Germinal center (tissue), 1 donor: ENCODE measurements at regions not wholly inside any gene's neighbourhood (a gene's known extent, or its start where the extent isn't known, plus 50 kb on each side); places are given as distances from the start of the nearest gene placed in this dataset.
"Not testable (repeated sequence)": the region's sequence is repeated elsewhere in the genome, so short reads cannot be mapped to it uniquely, and the experiment has no call there.

Experiments
- DNase-seq: peaks from one replicate; pipeline ENCODE4 v3.0.0; 2012; ENCODE audit warnings: mixed read lengths, low spot score

DNA sequence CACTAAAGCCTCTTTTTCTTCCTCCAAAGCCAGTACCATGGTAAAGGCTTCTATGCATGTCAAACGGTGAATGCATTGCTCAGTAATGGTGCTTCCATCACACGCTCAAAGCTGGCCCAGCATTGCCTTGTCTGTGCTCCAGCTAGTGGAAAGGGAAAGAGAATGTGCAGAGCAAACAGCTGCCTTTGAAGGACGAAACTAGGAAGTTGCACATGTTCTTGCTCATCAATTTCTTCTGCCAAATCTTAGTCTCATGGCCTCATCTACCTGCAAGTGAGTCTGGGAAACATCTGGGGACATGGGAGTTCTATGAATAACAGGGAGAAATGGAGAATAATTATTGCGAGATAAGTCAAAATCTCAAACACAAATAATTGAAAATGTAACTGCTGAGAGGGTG lies 216.5 kb upstream of the SSTR4 start:
- DNase-seq, result no peak

DNA sequence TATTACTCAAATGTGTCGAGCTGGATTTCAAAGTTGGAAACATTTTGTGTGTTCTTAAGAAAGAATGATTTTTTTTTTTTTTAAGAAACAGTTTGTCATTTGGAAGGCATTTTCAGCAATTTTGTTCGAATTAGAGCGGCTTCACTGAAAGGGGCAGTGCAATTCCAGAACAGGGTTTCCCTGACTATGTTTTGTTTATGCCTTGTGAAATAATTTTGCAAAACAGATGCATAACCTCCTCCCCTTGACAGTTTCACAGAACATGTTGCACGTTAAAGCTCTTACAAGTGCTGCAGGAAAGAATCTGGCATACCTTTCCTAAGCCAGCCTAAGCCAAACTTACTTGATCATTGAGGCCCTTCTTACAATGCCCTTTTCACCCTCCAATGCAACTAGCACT lies 216.0 kb upstream of the SSTR4 start:
- DNase-seq, result no peak

DNA sequence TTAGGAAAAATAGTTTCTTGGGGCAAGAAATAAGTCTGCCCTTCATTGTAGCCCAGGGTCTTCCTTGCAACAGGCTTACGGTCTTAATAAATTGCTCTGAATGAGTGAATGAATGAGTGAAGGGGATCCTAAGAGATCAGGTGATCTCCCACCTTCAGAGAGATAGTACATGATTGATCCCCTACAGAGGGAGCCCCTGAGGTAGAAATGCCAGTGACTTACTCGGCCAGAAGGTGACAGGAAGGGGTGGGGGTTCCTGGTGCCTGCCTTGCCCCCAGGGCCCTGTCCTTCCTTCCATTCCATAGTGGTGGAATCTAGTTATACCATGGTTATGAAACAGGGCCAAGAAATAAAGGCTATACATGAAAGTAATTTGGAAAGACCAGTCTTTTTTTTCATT lies 215.3 kb upstream of the SSTR4 start:
- no peak for DNase-seq

- no peak for DNase-seq
These were observed 213.9 kb upstream of the SSTR4 start for GRCh38 chr20:22821081-22821727.

DNA sequence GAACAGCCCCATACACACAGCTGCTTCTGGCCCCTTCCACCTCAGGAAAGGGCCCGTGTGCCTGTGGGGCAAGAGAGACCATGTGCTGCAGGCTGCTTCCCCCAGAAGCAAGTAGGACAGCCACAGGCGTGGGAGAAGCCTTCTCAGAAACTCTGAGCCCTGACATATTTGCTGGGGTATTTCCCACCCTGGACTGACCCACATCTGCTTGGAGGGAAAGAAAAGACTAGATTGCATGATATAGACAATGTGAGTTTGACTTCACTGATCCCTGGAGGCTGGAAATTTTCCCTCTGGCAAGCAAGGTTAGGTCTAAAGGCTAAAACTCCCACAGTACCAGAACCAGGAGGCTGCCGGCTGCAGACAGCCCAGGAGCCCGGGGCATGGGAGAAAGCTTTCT lies 213.3 kb upstream of the SSTR4 start:
- no peak for DNase-seq

- DNase-seq, result no peak
These were observed 212.0 kb upstream of the SSTR4 start for GRCh38 chr20:22823119-22823518.

- DNase-seq, result no peak
These were observed 211.0 kb upstream of the SSTR4 start for GRCh38 chr20:22824077-22824476.

- DNase-seq, result no peak
These were observed 210.0 kb upstream of the SSTR4 start for GRCh38 chr20:22825076-22825475.

- no peak for DNase-seq
These were observed 209.6 kb upstream of the SSTR4 start for GRCh38 chr20:22825546-22825945.

GRCh38 chr20:22826306-22827230 lies 208.5 kb upstream of the SSTR4 start:
- DNase-seq, result no peak

DNA sequence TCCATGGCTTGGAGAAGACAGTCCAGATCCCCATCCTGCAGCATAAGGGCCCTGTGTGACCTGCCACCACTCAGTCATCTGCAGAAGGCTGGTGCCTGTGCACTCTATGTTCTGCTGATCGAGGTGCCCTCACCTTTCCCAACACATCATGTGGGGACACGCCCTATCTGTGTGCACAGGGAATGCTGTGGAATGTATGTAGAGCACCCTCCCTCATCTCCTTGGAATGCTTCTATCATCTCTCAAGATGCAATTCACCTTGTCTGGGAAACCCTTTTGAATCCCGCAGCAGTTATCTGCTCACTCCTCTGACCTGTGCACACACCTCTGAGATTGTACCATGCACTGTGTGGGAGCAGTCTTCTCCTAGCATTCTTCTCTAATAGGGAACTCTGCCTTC lies 207.2 kb upstream of the SSTR4 start:
- DNase-seq, result no peak

- DNase-seq, result no peak
These were observed 205.8 kb upstream of the SSTR4 start for GRCh38 chr20:22829356-22829755.

GRCh38 chr20:22830138-22830537 lies 205.0 kb upstream of the SSTR4 start:
- no peak for DNase-seq

DNA sequence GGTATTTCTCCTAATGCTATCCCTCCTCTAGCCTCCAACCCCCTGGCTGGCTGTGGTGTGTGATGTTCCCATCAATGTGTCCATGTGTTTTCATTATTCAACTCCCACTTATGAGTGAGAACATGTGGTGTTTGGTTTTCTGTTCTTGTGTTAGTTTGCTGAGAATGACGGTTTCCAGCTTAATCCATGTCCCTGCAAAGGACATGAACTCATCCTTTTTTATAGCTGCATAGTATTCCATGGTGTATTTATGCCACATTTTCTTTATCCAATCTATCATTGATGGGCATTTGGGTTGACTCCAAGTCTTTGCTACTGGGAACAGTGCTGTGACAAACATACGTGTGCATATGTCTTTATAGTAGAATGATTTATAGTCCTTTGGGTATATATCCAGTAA lies 204.4 kb upstream of the SSTR4 start:
- DNase-seq, result not testable (repeated sequence)

DNA sequence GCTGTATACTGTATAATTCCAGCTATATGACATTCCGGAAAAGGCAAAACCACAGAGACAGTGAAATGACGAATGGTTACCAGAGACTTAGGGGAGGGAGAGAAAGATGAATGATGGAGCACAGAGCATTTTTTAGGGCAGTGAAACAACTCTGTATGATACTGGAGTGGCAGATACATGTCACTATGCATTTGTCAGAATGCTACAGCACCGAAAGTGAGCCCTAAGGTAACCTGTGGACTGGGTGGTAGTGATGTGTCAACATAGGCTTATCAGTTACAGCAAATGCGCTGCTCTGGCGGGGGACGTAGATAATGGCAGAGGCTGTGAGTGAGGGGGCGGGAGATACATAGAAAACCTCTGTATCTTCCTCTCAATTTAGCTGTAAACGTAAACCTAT lies 201.3 kb upstream of the SSTR4 start:
- no peak for DNase-seq

DNA sequence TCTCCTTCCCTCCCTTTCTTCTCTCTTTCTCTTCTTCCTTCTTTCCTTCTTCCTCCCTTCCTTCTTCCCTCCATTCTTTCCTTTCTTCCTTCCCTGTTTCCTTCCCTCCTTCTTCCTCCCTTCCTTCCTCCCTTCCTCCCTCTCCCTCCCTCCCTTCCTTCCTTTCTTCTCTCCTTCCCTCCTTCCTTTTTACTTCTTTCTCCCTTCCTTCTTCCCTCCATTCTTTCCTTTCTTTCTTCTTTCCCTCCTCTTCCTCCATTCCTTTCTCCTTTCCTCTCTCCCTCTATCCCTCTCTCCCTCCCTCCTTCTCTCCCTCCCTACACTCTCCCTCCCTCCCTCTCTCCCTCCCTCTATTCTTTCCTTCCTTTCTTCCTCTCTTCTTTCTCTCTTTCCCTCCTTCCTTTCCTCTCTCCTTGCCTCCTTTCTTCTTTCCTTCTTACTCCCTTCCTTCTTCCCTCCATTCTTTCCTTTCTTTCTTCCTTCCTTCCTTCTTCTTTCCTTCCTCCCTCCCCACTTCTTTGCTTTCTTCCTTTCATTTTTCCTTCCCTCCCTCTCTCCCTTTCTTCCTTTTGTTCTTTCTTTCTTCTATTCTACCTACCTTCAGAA lies 200.4 kb upstream of the SSTR4 start:
- no peak for DNase-seq

DNA sequence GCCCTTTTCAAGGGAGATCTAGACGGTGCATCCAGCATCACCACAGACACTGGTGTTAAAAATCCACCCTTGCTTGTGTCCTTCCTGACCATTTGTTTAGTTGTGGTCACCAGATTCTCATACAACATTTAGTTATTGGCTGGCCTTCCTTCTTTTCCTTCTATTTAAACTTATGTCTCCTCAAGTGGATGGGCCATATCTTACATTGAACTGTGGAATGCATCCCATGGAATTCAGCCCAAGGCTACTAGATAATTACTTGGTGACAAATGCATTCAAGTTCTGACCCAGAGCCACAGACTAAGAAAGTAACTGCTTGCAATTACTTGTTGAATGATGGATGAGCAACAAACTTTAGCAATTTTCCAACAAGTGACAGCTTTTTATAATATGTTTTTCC lies 198.9 kb upstream of the SSTR4 start:
- DNase-seq, result no peak

DNA sequence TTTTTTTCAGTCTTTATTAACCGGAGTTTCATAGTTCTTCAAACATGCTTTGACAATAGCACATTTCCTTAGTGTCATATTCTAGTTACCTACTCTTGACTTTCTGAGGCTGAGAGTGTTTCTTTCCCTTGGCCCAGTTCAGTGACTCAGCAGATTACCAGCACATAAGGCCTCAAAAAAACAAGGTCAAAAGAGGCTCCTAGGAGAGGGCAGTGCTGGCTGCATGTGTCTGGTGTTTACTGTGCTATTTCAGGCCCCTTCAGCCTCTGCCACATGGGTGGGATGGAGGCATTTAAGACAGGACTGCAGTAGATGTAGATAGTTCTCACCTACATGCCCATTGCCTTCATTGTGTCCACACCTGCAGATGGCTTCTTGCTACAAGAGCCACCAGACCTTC lies 198.2 kb upstream of the SSTR4 start:
- no peak for DNase-seq

- DNase-seq, result no peak
These were observed 197.1 kb upstream of the SSTR4 start for GRCh38 chr20:22838001-22838400.

GRCh38 chr20:22841846-22842245 lies 193.3 kb upstream of the SSTR4 start:
- DNase-seq, result no peak

DNA sequence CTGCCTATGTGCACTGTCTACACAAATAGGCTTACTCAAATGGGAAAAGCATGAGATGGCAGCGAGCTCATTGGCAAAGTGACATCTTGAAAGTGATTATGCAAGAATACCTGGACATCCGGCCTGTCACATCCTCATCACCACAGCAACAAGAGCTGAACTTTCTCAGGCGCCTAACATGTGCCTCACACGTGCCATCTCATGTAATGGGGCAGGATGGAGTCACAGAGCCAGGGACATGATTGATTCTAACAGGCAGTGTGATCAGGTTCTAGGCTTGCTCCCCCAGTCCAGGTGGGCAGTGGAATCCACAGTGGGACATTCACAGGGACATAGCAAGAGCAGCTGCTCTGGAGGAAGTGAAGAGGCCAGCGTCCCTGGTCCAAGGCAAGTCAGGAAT lies 192.3 kb upstream of the SSTR4 start:
- DNase-seq, result no peak

DNA sequence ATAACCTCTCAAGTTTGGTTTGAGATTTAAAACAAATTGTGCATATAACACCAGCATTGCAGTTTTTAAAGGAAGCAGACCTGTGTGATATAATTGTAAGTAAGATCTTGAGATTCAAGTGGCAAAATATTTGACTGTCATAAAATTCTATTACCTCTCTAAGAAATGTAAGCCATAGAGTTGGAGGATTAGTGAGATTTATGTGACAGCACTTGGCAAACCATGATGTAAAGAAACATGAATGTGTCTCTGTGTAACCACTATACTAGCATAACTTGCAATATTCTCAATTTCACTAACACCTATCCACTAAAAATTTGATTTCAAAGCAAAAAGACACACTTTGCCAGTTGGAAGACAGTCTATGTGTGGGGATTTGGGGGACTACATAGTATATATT lies 190.2 kb upstream of the SSTR4 start:
- no peak for DNase-seq

- no peak for DNase-seq
These were observed 188.2 kb upstream of the SSTR4 start for GRCh38 chr20:22846863-22847262.
